DND-41 (cell line): ENCODE measurements at regions not wholly inside any gene's neighbourhood (a gene's known extent, or its start where the extent isn't known, plus 50 kb on each side); places are given as distances from the start of the nearest gene placed in this dataset.

Experiments
- EZH2 ChIP-seq: IDR thresholded peaks from 3 replicates; pipeline ENCODE4 v1.6.1; 2012; ENCODE audit warnings: borderline replicate concordance, low read depth, mild to moderate bottlenecking, moderate library complexity, low read length, inconsistent platforms; ENCODE audit not compliant: severe bottlenecking
- TF ChIP-seq, protein P1 (sequence below): IDR thresholded peaks from 2 replicates; pipeline ENCODE4 v1.5.1; 2012; ENCODE audit warnings: borderline replicate concordance, low read length, moderate library complexity, mild to moderate bottlenecking; ENCODE audit not compliant: poor library complexity, severe bottlenecking; ENCODE audit errors: extremely low read depth

DNA sequence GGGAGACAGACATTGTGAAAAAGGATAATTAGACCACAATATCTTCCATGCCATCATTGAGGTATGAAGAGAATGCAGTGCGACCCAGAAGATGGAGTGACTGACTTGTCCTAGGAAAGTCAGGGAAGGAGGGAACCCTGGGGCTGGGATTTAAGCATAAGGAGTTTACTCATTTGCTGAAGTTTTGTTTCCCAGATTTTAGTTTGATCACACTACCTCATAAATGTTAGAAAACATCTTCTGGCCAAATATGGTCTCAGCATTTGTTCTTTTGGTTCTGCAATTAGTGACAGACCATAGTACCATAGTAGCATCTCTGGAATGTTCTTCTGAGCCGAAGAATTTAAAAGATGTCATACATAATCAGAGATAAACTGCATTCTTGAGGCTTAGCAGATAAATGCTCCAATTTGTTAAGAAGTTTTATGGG is 96.5 kb upstream of the PGRMC2 start:
- TF ChIP-seq, protein P1, sequence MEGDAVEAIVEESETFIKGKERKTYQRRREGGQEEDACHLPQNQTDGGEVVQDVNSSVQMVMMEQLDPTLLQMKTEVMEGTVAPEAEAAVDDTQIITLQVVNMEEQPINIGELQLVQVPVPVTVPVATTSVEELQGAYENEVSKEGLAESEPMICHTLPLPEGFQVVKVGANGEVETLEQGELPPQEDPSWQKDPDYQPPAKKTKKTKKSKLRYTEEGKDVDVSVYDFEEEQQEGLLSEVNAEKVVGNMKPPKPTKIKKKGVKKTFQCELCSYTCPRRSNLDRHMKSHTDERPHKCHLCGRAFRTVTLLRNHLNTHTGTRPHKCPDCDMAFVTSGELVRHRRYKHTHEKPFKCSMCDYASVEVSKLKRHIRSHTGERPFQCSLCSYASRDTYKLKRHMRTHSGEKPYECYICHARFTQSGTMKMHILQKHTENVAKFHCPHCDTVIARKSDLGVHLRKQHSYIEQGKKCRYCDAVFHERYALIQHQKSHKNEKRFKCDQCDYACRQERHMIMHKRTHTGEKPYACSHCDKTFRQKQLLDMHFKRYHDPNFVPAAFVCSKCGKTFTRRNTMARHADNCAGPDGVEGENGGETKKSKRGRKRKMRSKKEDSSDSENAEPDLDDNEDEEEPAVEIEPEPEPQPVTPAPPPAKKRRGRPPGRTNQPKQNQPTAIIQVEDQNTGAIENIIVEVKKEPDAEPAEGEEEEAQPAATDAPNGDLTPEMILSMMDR, result no peak
- TF ChIP-seq EZH2, result no peak
